ENCODE measurements at regions not wholly inside any gene's neighbourhood (a gene's known extent, or its start where the extent isn't known, plus 50 kb on each side); places are given as distances from the start of the nearest gene placed in this dataset.

GRCh38 chr11:127795326-127795725 lies 792.0 kb downstream of the ETS1 start:
- TF ChIP-seq POLR2A (IDR thresholded peaks at IDR 0.05): no peak
- no peak for TF ChIP-seq CTCF (IDR thresholded peaks at IDR 0.05)

All from body of pancreas (tissue), 4 donors.